ENCODE measurements at regions not wholly inside any gene's neighbourhood (a gene's known extent, or its start where the extent isn't known, plus 50 kb on each side); places are given as distances from the start of the nearest gene placed in this dataset.

DNA sequence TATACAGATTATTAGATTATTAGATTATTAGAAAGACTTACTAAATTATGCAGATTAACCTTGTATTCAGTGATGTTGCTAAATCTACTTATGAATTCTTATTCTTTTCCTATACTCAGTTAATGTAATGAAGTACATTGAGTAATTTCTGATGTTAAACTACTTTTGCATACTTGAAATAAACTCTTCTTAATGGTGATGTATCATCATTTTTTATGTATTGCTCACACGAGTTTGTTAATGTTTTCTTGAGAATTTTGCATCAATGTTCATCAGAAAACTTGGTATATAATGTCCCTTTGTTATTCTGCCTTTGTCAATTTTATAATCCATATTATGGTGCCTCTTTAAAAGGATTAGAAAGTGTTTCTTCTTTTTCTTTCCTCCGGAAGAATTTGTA is 163.2 kb upstream of the COL8A1 start:
- DNase-seq (ENCODE audit: low read depth) = no peak

DNA sequence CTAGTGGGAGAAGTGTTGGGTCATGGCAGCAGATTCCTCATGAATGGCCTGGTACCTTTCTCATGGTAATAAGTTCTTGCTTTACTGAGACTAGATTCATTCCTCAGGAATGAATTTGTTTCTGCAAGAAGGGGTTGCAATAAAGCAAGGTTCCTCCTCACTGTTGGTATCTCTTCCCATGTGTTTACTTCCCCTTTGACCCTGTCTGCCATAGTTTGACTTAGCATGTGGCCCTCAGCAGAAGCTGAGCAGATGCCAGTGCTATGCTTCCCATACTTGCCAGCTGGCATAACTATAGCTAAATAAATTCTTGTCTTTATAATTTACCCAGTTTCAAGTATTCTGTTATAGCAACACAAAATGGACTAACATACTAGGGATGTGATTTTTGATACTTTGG is 163.6 kb upstream of the COL8A1 start:
- TF ChIP-seq, protein P1, sequence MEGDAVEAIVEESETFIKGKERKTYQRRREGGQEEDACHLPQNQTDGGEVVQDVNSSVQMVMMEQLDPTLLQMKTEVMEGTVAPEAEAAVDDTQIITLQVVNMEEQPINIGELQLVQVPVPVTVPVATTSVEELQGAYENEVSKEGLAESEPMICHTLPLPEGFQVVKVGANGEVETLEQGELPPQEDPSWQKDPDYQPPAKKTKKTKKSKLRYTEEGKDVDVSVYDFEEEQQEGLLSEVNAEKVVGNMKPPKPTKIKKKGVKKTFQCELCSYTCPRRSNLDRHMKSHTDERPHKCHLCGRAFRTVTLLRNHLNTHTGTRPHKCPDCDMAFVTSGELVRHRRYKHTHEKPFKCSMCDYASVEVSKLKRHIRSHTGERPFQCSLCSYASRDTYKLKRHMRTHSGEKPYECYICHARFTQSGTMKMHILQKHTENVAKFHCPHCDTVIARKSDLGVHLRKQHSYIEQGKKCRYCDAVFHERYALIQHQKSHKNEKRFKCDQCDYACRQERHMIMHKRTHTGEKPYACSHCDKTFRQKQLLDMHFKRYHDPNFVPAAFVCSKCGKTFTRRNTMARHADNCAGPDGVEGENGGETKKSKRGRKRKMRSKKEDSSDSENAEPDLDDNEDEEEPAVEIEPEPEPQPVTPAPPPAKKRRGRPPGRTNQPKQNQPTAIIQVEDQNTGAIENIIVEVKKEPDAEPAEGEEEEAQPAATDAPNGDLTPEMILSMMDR (conservative IDR thresholded peaks at IDR 0.05; ENCODE audit: low read depth, low read length) = no peak
- DNase-seq (ENCODE audit: low read depth) = no peak
- H3K4me3 ChIP-seq (ENCODE audit: low read depth, low read length) = no peak overlapping the region

More for the DNA sequence above, 163.2 kb upstream of the COL8A1 start:
- TF ChIP-seq, protein P1 (conservative IDR thresholded peaks at IDR 0.05; ENCODE audit: low read depth, low read length) = no peak
- H3K4me3 ChIP-seq (ENCODE audit: low read depth, low read length) = no peak overlapping the region

DNA sequence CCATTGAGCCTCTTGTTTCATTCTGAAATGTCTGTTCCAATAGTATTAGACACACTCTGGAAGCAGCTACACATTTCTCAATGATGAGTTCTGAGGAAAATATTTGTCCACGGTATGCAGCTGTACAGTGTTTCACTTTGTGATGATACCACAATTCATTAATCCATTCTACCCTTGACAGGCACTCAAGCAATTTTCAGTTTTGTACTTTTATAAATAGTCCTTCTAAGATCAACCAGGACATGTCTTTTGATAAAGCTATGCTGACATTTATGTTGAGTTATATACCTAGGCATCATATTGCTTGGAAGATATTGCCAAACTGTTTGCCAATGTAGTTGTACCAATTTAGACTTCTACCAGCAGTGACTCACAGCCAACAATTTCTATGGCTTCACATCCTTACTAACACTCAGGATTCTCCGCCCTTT is 165.1 kb upstream of the COL8A1 start:
- peak; percentile 64 for DNase-seq (ENCODE audit: low read depth)
- no peak overlapping the region for H3K4me3 ChIP-seq (ENCODE audit: low read depth, low read length)
- TF ChIP-seq, protein P1 (conservative IDR thresholded peaks at IDR 0.05; ENCODE audit: low read depth, low read length) = no peak

DNA sequence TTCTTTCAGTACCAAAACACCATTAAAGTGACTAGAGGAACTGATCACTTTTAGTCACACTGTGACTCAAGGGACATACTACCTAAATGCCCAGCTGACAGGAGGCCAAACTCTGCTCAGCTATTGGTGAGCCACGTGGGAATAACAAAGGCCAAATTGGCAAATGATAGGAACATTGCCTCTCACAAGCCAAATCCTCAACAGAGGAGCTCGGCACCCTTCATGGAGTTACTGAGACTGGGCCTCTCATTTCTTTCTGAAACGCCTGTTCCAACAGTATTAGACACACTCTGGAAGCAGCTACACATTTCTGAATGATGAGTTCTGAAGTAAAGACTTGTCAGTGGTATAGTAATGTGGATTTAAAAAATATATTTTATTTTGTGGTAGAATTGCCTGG is 166.0 kb upstream of the COL8A1 start:
- H3K4me3 ChIP-seq (ENCODE audit: low read depth, low read length) = no peak overlapping the region
- TF ChIP-seq, protein P1 (conservative IDR thresholded peaks at IDR 0.05; ENCODE audit: low read depth, low read length) = no peak
- DNase-seq (ENCODE audit: low read depth) = no peak

DNA sequence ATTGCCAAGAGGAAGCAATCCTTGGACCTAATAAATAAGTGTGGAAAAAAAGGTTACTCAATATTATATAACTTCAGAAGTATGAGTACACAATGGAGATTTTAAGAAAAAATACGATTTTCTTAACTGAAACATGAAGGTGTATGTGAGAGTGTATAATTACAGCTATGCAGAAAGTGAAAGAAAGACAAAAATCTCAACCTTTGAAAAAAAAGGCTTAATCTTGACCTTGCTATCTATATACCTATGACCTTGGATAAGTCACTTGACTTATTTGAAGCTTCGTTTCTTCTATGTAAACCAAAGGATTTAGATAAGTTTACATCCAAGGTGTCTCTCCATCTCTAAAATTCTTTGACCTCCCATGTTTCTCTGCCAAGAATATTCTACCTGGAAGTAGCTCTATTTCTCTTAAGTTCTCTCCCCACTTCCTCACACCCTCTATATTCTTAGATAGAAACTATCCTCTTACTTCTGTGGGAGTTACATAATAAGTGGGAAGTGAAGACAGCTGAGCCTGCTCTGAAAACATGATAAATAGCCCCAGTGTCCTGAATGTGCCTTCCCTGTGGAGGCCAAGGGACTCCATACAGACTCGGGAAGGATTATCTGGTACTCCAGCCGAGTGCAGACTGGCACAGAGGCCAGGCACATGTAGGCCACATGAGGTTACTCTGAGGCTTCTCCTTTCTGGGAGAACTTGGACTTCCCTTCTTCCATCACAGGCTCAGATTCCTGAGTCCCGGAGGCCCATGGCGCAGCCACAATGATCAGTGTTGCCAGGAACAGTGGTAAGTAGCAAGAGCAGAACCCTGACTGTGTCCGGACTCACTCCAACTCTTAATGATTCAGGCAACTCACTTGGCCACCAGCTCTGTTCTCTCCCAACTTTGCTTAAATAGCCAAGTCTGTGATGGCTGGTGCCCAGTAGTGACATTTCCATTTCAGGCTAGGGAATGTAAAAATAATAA is 166.8 kb upstream of the COL8A1 start:
- TF ChIP-seq, protein P1 (conservative IDR thresholded peaks at IDR 0.05; ENCODE audit: low read depth, low read length) = no peak
- DNase-seq (ENCODE audit: low read depth) = no peak
- H3K4me3 ChIP-seq (ENCODE audit: low read depth, low read length) = no peak overlapping the region

DNA sequence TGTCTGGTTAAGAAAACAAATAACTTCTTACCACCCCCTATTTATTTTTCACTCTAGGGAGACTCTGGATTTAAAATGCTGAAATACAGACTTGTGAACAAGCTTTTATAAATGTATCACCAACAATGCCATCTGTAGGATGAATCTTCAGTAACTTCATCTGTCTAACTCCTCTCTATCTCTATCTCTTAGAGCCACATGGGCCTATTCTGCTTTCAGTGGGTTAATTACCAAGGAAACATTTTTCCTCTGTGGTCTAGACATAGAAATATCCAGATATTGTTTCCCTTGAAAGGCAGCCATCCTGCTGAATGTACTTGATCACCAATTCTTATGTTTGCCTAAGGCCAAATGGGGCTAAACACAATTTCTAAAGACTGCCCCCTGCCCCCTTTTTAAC is 167.6 kb upstream of the COL8A1 start:
- DNase-seq (ENCODE audit: low read depth) = no peak
- TF ChIP-seq, protein P1 (conservative IDR thresholded peaks at IDR 0.05; ENCODE audit: low read depth, low read length) = no peak
- no peak overlapping the region for H3K4me3 ChIP-seq (ENCODE audit: low read depth, low read length)

DNA sequence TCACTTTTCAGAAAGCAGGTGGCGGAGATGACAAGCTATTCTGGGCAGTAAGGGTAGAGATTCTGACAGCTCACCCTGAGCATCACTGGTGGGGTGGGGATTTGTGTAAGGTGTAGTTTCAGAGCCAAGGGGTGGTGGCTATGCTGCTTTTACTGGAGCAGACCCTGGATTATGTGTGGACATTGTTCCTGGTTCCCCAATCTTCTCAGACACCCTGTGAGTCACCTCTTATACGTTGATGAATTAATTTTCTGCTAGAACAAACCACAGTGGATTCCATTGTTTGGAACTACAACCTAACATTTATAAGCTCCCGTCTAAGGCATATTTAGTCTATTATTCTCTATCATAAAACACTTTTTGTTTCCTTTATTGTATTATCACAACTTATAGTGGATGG is 169.5 kb upstream of the COL8A1 start:
- no peak for DNase-seq (ENCODE audit: low read depth)
- TF ChIP-seq, protein P1 (conservative IDR thresholded peaks at IDR 0.05; ENCODE audit: low read depth, low read length) = no peak
- H3K4me3 ChIP-seq (ENCODE audit: low read depth, low read length) = no peak overlapping the region

All from choroid plexus epithelial cell (primary cell).